ENCODE measurements at regions not wholly inside any gene's neighbourhood (a gene's known extent, or its start where the extent isn't known, plus 50 kb on each side); places are given as distances from the start of the nearest gene placed in this dataset.

DNA sequence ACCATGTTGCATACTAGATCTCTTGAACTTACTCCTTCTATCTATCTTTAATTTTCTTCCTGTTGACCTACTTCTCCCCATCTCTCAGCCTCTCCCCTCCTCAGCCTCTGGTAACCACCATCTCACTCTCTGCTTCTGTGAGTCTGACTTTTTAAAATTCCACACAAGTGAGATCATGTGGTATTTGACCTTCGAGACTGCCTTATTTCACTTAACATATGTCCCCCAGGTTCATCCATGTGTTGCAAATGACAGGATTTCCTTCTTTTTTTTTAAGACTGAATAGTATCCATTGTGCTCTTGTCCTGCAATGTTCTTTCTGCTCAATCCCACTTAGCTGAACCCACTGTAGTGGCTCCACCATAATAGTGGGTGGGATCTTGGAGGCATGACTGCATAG is 51.4 kb upstream of the DNAJC1 start:
- Mint-ChIP-seq H3K9me3 (peaks cover 0 to 3% of the 10 kb centered on the region in 2 donors), H3K4me3 (no peak overlapping the region), H3K27me3 (ENCODE audit: low read depth) (no peaks in the 10 kb centered on the region), H3K4me1 (ENCODE audit: low read depth) (no peaks in the 10 kb centered on the region), H3K36me3 (ENCODE audit: insufficient read depth in 2 of 2) (peaks cover 0 to 2% of the 10 kb centered on the region in 2 donors), H3K27ac (no peak overlapping the region)
- ATAC-seq (replicated peaks in 1 of 2) (no peak), DNase-seq (no peak)

Data from activated T-cell treated with anti-CD3 and anti-CD28 coated beads, Interleukin-2, amount 50 U/mL, for 72 hours (primary cell).